Uterus (tissue), 3 donors: ENCODE measurements at regions not wholly inside any gene's neighbourhood (a gene's known extent, or its start where the extent isn't known, plus 50 kb on each side); places are given as distances from the start of the nearest gene placed in this dataset.
"Not testable (repeated sequence)": the region's sequence is repeated elsewhere in the genome, so short reads cannot be mapped to it uniquely, and the experiment has no call there.

ENCODE experiments used
- DNase-seq, 2 donors: peaks; one replicate each; pipeline ENCODE4 v3.0.0-alpha.2; 2019 to 2020
- H3K27ac ChIP-seq, 2 donors: fragments of 200-600 bp; sonication (generic); 1 replicate in 1 of 2; 2 replicates in 1 of 2; pipeline ENCODE4 v1.5.1; 2016 to 2018
- H3K27me3 ChIP-seq, 2 donors: fragments of 200-600 bp; sonication (generic); one replicate each; pipeline ENCODE4 v1.5.1; 2018 to 2019; ENCODE audit warnings: control low read depth in 1 of 2
- H3K36me3 ChIP-seq, 2 donors: fragments of 200-600 bp; sonication (generic); one replicate each; pipeline ENCODE4 v1.5.1; 2019; ENCODE audit warnings: control low read depth in 1 of 2
- H3K4me1 ChIP-seq, 2 donors: fragments of 200-600 bp; sonication (generic); one replicate each; pipeline ENCODE4 v1.5.1; 2018 to 2019; ENCODE audit warnings: control low read depth in 1 of 2
- H3K4me3 ChIP-seq, 2 donors: fragments of 200-600 bp; sonication (generic); 1 replicate in 1 of 2; 2 replicates in 1 of 2; pipeline ENCODE4 v1.5.1; 2018 to 2019; ENCODE audit warnings: mild to moderate bottlenecking in 1 of 2
- H3K9me3 ChIP-seq, 2 donors: fragments of 200-600 bp; sonication (generic); one replicate each; pipeline ENCODE4 v1.5.1; 2019; ENCODE audit warnings: control low read depth in 1 of 2
- POLR2A ChIP-seq, 2 donors: fragments of 450-650 bp; IDR thresholded peaks; one replicate each; pipeline ENCODE4 v1.6.1; 2016; ENCODE audit warnings: antibody characterized with exemption in 2 of 2, mild to moderate bottlenecking in 1 of 2, moderate library complexity in 1 of 2
- intact Hi-C: fragments of 100-400 bp; cut with DNase I; formaldehyde crosslinking; loops from one replicate; pipeline ENCODE4 v1.15.1; 2023; ENCODE audit warnings: low total_unique reads
- TF ChIP-seq, protein P1 (sequence below), 4 experiments: fragments of 200-600 bp in 2 of 4; fragments of 450-650 bp in 2 of 4; sonication (generic) in 2 of 4; IDR thresholded peaks; one replicate each; pipeline ENCODE4 v1.5.1; 2016 to 2019; ENCODE audit warnings: antibody characterized with exemption in 4 of 4, mild to moderate bottlenecking in 2 of 4, moderate library complexity in 1 of 4
- donor health status: DM: yes; HTN: yes; CAD: no.

- H3K27ac ChIP-seq, H3K4me3 ChIP-seq, H3K4me1 ChIP-seq, DNase-seq, H3K36me3 ChIP-seq, intact Hi-C loops, H3K27me3 ChIP-seq, H3K9me3 ChIP-seq: not testable (repeated sequence)
- TF ChIP-seq, protein P1, sequence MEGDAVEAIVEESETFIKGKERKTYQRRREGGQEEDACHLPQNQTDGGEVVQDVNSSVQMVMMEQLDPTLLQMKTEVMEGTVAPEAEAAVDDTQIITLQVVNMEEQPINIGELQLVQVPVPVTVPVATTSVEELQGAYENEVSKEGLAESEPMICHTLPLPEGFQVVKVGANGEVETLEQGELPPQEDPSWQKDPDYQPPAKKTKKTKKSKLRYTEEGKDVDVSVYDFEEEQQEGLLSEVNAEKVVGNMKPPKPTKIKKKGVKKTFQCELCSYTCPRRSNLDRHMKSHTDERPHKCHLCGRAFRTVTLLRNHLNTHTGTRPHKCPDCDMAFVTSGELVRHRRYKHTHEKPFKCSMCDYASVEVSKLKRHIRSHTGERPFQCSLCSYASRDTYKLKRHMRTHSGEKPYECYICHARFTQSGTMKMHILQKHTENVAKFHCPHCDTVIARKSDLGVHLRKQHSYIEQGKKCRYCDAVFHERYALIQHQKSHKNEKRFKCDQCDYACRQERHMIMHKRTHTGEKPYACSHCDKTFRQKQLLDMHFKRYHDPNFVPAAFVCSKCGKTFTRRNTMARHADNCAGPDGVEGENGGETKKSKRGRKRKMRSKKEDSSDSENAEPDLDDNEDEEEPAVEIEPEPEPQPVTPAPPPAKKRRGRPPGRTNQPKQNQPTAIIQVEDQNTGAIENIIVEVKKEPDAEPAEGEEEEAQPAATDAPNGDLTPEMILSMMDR (IDR thresholded peaks at IDR 0.05), result peak in 3 of 4 experiments; percentile 25 to 39 (median 26)
These were observed 125.8 kb downstream of the KBTBD2 start for GRCh38 chr7:32765649-32766251.

DNA sequence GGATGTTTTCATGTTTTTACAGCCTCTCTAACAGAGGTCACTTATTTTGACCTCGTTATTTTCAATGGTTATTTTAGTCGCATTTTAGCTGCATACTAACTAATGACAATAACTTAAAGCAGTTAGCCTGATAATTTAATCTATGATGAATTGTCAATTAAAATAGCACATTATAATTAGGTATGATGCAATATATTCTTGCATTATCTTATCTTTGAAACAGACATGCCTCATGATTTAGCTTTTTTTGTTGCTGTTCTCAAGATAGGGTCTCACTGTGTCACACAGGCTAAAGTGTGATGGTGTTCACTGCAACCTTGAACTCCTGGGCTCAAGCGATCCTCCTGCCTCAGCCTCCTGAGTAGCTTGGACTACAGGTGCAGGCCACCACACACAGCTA is 126.4 kb downstream of the KBTBD2 start:
- no peaks in the 10 kb centered on the region for H3K9me3 ChIP-seq
- H3K4me1 ChIP-seq, result no peaks in the 10 kb centered on the region
- no peaks in the 10 kb centered on the region for H3K27me3 ChIP-seq
- intact Hi-C loops, result no loop called here
- TF ChIP-seq, protein P1 (IDR thresholded peaks at IDR 0.05), result no peak
- no peak for TF ChIP-seq POLR2A (IDR thresholded peaks at IDR 0.05)
- no peaks in the 10 kb centered on the region for H3K36me3 ChIP-seq
- DNase-seq, result no peak
- H3K4me3 ChIP-seq, result no peak overlapping the region
- no peak overlapping the region for H3K27ac ChIP-seq

GRCh38 chr7:32762925-32763293 is 128.7 kb downstream of the KBTBD2 start:
- intact Hi-C loops, result no loop called here
- Histone ChIP-seq H3K4me1 (no peaks in the 10 kb centered on the region), H3K9me3 (no peaks in the 10 kb centered on the region), H3K27me3 (no peaks in the 10 kb centered on the region), H3K36me3 (no peaks in the 10 kb centered on the region), H3K4me3 (no peak overlapping the region), H3K27ac (no peak overlapping the region)
- TF ChIP-seq, protein P1 (IDR thresholded peaks at IDR 0.05), result no peak
- no peak for TF ChIP-seq POLR2A (IDR thresholded peaks at IDR 0.05)
- no peak for DNase-seq

DNA sequence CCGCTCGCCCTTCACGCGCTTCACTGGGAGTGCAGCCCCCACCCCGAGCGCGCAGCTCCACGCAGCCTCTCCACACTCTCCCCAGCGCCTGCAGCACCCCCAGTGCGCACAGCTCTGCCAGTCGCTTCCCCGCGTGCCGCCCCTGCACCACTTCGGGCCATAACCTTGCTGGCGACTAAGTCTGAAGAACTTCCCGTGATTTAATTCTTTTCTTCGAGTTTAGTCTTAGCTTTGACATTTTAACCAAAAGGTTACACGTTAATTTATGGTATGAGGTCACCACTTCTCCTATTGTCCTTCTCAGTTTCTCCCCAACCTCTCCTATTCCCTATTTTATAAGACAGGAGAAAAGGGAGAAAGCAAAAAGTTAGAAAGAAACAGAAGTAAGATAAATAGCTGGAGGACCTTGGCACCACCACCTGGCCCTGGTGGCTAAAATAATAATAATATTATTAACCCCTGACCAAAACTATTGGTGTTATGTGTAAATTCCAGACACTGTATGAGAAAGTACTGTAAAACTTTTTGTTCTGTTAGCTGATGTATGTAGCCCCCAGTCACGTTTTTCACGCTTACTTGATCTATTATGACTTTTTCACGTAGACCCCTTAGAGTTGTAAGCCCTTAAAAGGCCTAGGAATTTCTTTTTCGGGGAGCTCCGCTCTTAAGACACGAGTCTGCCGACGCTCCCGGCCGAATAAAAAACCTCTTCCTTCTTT is 129.2 kb downstream of the KBTBD2 start:
- H3K36me3 ChIP-seq, intact Hi-C loops, H3K9me3 ChIP-seq, DNase-seq, H3K4me1 ChIP-seq, H3K27ac ChIP-seq, H3K27me3 ChIP-seq: not testable (repeated sequence)
- H3K4me3 ChIP-seq, result peak overlapping the region in 1 of 2 donors; percentile 1

GRCh38 chr7:32761451-32762205 is 129.9 kb downstream of the KBTBD2 start:
- Histone ChIP-seq H3K36me3 (no peaks in the 10 kb centered on the region), H3K9me3 (no peaks in the 10 kb centered on the region), H3K4me1 (no peaks in the 10 kb centered on the region), H3K4me3 (peak overlapping the region in 1 of 2 donors; percentile 1), H3K27ac (no peak overlapping the region), H3K27me3 (no peaks in the 10 kb centered on the region)
- DNase-seq, result no peak
- no peak for TF ChIP-seq POLR2A (IDR thresholded peaks at IDR 0.05)
- TF ChIP-seq, protein P1 (IDR thresholded peaks at IDR 0.05), result no peak
- intact Hi-C loops, result no loop called here

- H3K4me3 ChIP-seq, DNase-seq, H3K4me1 ChIP-seq, H3K36me3 ChIP-seq, H3K9me3 ChIP-seq, H3K27me3 ChIP-seq, intact Hi-C loops, H3K27ac ChIP-seq: not testable (repeated sequence)
These were observed 130.8 kb downstream of the KBTBD2 start for GRCh38 chr7:32760755-32761154.

DNA sequence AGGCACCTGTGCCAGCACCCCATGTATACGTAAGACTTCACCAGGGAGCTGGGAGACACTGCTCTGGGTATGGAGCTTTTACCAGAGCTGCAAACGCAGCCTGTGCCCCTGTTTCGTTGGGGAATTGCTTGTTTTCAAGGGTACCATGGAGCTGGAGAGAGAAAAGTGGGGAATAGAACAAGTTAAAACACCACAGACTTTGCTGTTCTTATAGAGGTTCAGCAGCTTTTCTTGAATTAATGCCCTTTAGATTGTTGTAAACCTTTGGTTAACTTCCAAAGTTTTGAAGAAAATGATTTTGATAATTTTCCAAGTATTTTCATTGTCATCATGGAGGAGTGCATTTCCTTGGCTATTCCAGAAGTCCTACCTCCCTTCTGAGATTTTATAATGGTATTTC is 131.7 kb downstream of the KBTBD2 start:
- H3K27me3 ChIP-seq, H3K4me3 ChIP-seq, H3K27ac ChIP-seq, DNase-seq, H3K36me3 ChIP-seq, intact Hi-C loops, H3K9me3 ChIP-seq, H3K4me1 ChIP-seq: not testable (repeated sequence)

GRCh38 chr7:32753872-32754271 is 137.7 kb downstream of the KBTBD2 start:
- DNase-seq, H3K4me3 ChIP-seq, H3K4me1 ChIP-seq, intact Hi-C loops, H3K27ac ChIP-seq, H3K27me3 ChIP-seq, H3K36me3 ChIP-seq, H3K9me3 ChIP-seq: not testable (repeated sequence)

DNA sequence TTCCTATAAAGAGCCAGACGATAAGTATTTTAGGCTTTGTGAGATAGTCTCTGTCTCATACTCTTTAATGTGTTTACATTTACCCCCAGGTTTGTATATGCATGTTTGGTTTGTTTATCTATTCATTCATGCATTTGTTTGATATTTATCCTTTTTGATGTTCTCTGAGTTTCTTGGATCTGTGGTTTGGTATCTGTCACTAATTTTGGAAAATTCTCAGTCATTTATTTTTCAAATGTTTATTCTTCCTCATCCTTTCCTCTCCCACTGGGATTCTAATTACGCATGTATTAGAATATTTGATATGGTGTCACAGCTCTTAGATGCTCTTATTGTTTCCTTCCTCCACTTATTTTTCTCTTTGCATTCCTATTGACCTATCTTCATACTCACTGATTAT is 143.2 kb downstream of the KBTBD2 start:
- DNase-seq, H3K36me3 ChIP-seq, H3K4me1 ChIP-seq, H3K27ac ChIP-seq, H3K4me3 ChIP-seq, H3K9me3 ChIP-seq, intact Hi-C loops, H3K27me3 ChIP-seq: not testable (repeated sequence)
